ENCODE measurements at regions not wholly inside any gene's neighbourhood (a gene's known extent, or its start where the extent isn't known, plus 50 kb on each side); places are given as distances from the start of the nearest gene placed in this dataset.

GRCh38 chr2:55973673-55974072 lies 50.1 kb upstream of the EFEMP1 start:
- DNase-seq, result no peak

DNA sequence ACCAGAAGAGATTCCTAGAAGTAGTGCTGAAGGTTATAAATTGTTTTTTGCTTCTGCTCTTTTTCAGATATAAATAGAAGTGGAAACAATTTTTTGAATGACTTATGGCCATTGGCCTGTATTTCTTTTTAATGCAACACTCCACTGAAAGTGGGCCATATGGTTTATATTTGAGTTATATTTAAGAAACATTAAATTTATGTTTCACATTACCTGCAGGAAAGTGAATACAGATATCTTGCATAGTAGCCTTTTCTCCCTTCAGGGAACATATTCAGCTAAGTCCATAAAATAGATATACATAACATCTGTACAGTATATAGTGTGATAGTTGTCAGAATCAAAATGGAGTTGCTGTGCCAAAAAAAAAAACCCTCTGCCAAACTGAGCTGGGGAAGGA lies 53.1 kb upstream of the EFEMP1 start:
- DNase-seq, result no peak

DNA sequence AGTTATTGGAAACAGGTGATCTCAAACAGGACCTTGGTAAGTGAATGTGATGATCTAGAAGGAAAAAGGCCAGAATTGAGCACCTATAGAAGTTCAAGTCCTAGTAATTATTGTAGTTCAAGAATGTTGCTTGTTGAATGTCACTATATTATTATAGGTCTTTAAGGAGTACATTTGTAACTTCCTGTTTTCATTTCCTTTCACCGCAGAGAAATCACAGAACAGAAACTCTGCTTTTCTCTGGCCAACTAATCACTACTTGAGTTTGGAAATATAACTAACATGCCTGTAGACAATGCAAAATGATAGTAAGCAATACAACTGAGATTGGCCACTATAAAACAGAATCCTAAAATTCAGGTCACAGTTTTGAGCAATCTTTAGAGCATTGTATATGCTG lies 61.8 kb upstream of the EFEMP1 start:
- no peak for DNase-seq

- no peak for DNase-seq
Measured at GRCh38 chr2:55986001-55986400, 62.4 kb upstream of the EFEMP1 start.

DNA sequence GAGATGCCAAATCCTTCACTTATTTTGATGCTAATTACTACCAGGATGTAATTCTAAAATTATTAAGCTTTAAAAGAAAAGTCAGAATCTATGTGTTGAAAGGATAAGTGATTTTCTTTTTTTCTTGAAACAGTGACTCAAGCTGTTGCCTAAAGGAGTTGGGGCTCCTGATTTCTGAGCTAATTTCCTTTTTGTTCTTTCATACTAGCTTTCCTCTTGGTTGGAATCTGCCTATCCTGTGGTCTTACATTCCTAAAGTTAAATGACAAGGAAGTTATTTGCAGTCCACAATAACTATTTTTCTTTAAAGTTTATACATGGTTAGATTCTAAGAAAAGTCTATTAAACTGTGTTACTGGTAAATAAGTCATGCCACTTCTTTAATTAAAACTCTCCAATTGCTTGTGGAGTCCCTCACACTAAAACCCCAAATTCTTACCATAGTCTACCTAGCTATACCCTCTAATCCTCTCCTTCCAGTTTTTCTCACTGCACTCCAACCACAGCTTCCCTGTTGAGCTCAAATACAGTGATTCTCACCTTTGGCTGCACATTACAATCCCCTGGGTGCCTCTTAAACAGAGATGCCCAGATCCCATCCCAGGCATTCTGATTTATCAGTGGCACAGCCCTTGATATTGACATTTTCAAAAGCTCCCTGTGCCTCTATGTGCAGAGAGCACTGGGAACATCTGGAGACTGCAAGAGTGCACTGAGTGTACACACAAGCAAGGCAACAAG lies 63.3 kb upstream of the EFEMP1 start:
- no peak for DNase-seq

GRCh38 chr2:55989405-55989804 lies 65.8 kb upstream of the EFEMP1 start:
- DNase-seq, result no peak

GRCh38 chr2:55992455-55992854 lies 68.9 kb upstream of the EFEMP1 start:
- no peak for DNase-seq

DNA sequence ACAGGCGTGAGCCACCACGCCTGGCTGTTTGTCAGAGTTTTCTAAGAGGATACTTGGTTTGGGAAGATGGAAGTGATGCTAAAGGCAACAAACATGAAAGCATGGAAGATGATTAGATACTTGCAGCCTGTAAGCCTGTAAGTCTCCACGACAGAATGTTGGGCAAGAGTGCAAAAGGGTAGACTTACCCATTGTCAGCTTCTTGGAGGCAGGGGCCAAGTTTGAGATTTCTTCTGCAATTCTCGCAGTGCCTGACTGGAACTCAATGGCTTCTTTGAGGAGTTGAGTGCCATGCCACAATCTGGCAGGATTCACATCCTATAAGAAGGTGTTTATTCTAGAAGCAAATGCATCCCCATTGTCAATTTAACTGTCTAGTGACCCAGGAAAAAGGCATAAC lies 70.1 kb upstream of the EFEMP1 start:
- DNase-seq, result no peak

- no peak for DNase-seq
Measured at GRCh38 chr2:55995211-55995610, 71.6 kb upstream of the EFEMP1 start.

DNA sequence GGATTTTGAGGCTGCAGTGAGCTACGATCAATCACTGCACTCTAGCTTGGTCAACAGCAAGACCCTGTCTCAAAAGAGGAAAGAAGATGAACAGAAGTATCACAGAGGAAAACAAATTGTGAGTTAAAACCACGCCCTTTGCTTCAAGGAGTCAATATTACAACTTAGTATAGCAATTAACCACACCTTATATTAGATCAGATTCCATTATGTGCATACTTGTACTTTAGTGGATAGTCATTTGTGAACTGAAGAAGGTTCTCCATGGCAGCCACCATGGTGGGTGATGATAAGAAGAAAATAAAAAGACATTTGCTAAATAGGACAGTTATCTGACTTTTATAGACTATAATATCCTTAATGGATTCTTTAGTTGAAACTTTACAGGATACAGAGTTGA lies 72.3 kb upstream of the EFEMP1 start:
- DNase-seq, result no peak

DNA sequence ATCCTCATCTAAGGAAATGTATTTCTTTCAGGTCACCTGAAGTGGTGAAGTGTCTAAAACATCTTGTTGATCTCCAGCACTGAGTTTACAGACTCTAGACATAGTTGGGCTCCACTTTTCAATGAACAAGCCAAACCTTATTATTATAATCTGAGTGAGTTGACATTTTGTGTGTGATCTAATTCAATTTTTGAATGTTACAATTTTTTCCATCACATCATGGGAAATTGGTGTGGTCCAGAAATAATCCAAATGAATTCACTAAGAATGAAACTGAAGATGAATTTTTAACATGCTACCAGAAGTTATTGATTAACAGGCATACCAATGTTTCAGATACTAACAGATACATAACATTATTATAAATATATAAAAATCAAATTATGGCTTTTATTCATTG lies 75.6 kb upstream of the EFEMP1 start:
- DNase-seq, result no peak

- no peak for DNase-seq
Measured at GRCh38 chr2:55999790-56000189, 76.2 kb upstream of the EFEMP1 start.

- no peak for DNase-seq
Measured at GRCh38 chr2:56001947-56002346, 78.4 kb upstream of the EFEMP1 start.

DNA sequence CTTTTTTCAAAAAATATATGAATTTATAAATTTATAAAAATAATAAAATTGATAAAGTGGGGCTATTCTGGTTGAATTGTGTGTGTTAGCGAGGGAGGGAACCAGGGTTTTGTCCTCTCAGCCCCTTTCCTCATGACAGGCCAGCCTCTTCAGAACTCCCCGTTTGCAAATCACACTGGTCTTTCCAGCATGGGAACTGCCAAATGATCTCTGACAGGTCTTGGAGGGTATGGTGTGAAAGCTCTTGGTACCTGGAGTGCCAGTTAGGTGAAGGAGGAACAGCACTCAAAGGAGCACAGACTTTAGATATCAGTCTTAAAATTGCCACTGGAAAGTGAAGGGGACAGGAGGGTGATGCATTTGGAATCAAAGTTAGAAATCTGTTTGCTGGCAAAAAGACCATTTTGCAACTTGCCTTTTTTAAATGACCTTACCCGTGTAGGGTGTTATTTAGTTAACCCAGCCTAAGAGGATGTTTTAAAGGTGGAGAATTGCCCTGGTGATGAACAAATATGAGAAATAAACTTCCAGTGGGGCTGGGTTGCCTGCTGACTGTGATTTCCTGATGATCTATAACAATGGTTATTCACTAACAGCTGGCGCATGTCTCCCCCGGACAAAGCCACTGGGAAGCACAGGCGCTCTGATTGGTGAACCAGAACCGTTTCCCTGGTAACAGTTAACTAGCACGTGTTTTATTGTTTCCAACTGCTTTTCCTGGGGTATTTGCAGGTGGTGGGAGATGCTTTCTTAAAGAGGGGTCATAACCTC lies 85.3 kb upstream of the EFEMP1 start:
- peak; percentile 83 for DNase-seq

DNA sequence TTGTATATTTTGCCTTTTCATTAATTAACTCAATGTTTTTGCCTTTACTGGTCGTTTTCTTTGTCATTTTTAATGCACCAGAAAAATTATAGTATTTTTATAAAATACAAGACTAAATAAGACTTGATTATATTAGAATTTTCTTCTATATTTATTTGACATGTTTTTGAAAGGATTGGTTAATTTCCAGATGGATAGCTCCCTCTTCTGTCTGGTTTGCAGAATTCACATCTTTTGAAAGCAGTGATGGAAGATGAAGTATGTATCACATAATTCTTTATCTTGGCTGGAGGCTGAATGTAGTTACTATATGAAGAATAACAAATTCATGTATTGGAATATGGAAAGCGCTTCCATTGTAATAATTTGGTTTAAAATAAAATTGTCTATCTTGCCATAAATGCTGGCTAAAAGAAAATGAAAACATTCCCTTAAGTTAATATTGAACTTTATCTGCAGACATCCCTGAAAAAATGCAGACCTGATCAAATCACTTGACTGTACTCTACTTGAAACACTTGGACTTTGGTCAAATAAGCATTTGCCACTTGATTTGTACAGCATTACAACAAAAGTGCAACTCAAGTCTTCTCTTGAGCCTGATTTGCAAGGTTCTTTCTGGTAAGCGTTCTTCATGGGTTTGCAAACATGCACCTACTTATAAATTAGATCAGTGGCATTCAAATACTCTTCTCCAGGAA lies 86.3 kb upstream of the EFEMP1 start:
- peak; percentile 40 for DNase-seq

- no peak for DNase-seq
Measured at GRCh38 chr2:56011624-56012023, 88.0 kb upstream of the EFEMP1 start.

DNA sequence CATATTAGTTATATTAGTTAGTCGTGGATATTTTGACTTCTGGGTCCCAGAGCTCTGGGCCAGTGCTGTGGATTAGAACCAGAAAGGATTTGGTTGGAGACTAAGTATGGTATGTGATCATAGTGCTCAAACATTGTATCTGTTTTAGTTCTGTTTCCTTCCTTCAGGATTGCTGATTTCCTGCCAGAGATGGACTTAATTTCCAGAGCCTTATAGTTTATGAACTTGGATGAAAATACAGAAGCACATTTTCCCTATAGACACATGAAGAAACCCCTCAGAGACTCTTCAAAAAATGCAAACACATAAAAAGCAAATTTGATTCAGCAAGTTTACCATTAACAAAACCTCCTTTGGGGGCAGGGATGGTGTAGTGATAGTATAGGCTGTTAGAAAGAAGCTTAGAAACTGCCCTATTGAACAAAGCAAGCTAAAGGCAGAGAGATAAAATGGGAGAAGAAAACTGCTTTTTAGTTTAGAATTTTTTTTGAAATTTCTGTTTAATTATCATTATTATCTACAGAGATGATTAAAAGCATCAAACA lies 88.7 kb upstream of the EFEMP1 start:
- DNase-seq, result no peak

DNA sequence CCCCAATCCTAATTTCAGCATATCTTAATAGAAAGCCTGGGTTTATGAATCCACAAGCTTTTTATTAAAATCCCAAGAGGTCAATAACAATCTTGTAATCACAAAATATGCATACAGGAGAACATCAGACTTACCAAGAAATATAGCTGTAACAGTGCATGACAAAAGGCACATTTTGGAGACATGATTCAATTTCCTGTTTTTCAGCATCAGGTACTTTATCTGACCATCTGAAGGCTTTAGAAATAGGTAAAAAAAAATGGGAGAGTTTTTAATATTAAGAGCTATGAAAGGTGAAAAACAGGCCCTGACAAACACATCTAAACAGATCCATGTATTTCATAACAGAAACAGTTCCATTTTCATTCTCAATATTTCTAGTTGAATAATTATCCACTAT lies 89.9 kb upstream of the EFEMP1 start:
- no peak for DNase-seq

DNA sequence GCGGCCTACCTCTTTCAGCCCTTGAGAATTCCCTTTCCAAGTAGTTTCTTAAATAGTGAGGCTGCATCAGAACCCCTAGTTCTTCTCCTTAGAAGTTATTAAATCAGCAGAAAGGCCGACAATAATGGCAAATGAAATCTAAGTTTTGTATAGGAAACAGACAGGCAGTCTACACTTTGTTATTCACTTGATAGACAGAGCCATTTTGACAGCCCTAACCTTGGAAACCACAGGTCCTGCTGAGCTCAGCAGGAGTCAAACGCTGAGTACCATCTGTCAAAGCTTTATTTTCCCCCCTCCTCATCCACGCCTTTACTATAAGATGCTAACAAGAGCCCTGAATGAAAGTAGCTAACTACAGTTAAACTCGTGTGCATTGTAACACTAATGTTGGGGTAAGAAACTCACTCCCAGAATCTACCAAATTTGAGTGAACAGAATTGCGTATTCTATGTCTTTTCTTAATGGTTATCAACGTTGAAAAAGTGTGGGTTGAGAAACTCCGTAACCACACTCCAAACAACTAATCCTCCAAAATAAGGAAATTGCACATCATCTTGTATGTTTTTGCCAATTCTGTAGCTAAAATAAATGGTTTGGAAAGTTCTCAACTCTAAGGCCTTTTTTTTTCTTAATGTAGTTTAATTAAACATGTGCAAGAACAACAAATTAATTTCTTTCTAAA lies 90.6 kb upstream of the EFEMP1 start:
- DNase-seq, result no peak

DNA sequence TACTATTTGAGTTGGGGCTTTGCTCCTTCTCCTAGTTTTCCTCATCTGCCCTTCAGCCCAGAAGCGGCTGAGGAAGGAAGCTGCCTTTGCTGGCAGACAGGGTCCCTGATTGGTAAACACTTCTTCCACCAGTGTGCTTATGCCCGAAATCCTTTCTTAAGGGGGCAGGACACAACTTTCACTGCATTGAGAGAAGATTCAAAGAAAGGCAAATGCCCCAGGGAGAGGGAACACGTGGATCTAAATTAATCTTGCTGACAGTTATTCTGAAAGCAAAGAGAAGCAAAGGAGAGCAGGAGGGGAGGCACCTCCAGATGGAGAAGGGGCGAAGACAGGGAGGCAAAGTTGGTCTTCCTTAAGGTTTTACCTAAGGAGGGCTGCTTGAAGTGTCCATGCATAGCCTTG lies 92.1 kb upstream of the EFEMP1 start:
- DNase-seq, result no peak

- DNase-seq, result no peak
Measured at GRCh38 chr2:56017784-56018183, 94.2 kb upstream of the EFEMP1 start.

GRCh38 chr2:56018267-56018666 lies 94.7 kb upstream of the EFEMP1 start:
- DNase-seq, result no peak

GRCh38 chr2:56021136-56021474 lies 97.5 kb upstream of the EFEMP1 start:
- DNase-seq, result no peak
